ENCODE measurements at regions not wholly inside any gene's neighbourhood (a gene's known extent, or its start where the extent isn't known, plus 50 kb on each side); places are given as distances from the start of the nearest gene placed in this dataset.
"Not testable (repeated sequence)": the region's sequence is repeated elsewhere in the genome, so short reads cannot be mapped to it uniquely, and the experiment has no call there.

- no peak for ATAC-seq
- no peak for DNase-seq (ENCODE audit: low spot score)
Observed at GRCh38 chr10:8305876-8306652, 251.6 kb downstream of the GATA3 start.

DNA sequence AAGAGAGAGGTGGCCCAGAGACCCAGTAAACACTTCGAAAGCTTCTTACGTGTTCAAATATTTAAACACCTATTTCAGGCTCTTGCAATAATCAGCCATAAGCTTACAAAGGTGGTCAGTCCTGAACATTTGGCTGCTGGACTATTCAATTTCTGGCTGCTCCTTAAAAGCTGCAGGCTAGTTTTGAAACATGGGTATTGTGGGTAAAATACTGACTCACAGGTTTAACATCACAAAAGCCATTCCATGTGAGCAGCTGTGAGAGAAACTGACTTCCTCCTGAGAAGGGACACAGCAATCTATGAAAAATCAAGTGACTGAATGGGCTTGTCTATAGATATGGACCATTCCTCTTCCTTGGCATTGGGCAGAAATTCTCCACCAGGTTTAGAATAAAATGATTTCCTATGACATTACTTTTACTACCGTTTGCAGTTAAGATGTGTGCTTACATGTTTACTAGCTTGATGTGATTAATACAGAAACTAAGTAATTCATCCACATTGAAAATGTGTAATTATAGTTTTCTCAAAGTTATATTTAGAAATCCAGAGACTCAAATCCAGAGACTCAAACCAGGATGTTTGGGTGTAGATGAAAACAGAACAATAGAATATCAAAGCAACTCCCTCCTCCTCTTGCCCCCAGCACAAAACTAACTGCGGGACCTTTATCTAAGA is 252.3 kb downstream of the GATA3 start:
- DNase-seq (ENCODE audit: low spot score) = no peak
- ATAC-seq = no peak

- ATAC-seq (no peak), DNase-seq (ENCODE audit: low spot score) (no peak)
Observed at GRCh38 chr10:8310930-8311329, 256.4 kb downstream of the GATA3 start.

GRCh38 chr10:8311526-8312070 is 257.1 kb downstream of the GATA3 start:
- ATAC-seq = no peak
- no peak for DNase-seq (ENCODE audit: low spot score)

GRCh38 chr10:8312079-8312478 is 257.6 kb downstream of the GATA3 start:
- no peak for ATAC-seq
- no peak for DNase-seq (ENCODE audit: low spot score)

DNA sequence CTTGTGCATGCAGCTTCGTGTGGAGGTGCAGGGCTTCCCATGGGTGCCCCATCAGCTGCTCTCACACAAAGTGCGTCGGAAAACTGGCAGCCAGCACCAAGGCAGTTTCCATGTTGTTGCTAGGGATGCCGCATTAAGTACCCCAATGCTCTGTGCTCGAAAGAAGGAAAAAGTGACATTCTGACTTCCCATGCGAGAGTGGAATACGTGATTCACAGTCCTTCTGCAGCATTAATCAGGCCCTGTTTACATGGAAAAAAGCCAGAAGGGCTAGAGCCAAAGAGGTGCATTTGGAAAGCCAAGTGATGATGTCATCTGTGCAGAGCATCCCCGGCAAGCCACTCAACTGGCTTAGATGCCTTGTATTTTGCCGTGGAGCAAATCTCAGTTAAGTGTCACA is 258.3 kb downstream of the GATA3 start:
- ATAC-seq = no peak

DNA sequence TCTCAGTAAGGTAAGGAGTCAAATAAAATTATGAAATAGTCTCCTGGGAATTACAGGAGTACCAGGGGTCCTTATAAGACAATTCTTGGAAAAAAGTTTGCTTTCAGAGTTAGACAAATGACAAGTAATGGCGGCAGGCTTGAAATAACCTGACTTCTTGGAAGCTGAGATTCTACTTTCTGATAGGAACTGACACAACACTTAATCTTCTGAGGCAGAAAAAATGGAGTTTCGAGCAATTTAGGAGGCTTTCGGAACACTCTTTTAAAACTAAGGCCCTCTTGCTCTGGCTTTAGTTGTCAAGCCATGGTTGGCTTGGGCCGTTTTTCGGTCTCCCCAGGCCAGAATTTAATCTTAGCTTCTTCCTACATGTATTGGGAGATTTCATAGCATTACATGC is 260.0 kb downstream of the GATA3 start:
- ATAC-seq = no peak
- no peak for DNase-seq (ENCODE audit: low spot score)

More for the DNA sequence above, 258.3 kb downstream of the GATA3 start:
- no peak for DNase-seq (ENCODE audit: low spot score)

GRCh38 chr10:8315619-8316021 is 261.1 kb downstream of the GATA3 start:
- DNase-seq (ENCODE audit: low spot score) (no peak), ATAC-seq (no peak)

DNA sequence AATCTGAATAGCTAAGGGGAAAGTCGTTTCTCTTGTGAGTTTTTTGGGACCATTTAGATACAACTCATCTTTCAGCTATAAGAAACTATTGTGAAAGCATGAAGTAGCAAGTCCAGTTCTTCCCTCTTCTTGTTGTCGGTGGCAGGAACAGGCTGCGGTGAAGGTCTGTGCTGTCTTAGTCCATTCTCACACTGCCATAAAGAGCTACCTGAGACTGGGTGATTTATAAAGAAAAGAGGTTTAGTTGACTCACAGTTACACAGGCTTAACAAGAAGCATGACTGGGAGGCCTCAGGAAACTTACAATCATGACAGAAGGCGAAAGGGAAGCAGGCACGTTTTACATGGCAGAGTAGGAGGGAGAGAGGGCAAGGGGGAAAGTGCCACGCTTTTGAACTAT is 261.8 kb downstream of the GATA3 start:
- no peak for ATAC-seq
- DNase-seq (ENCODE audit: low spot score) = no peak

GRCh38 chr10:8318429-8318828 is 263.9 kb downstream of the GATA3 start:
- not testable (repeated sequence) for ATAC-seq; DNase-seq (ENCODE audit: low spot score)

GRCh38 chr10:8318956-8319355 is 264.5 kb downstream of the GATA3 start:
- no peak for ATAC-seq
- DNase-seq (ENCODE audit: low spot score) = no peak

DNA sequence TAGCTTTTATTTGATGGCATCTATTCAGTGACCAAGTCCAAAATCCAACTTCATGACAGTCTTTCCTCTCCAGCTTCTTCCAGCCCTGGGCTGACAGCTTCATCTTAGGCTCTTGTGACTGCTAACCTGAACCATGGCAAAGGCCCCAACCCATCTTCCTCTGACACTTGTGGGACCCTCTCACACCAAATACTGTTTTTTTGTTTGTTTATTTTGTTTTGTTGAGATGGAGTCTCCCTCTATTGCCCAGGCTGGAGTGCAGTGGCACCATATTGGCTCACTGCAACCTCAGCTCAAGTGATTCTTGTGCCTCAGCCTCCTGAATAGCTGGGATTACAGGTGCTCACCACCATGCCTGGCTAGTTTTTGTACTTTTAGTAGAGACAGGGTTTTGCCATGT is 265.2 kb downstream of the GATA3 start:
- no peak for ATAC-seq
- no peak for DNase-seq (ENCODE audit: low spot score)

DNA sequence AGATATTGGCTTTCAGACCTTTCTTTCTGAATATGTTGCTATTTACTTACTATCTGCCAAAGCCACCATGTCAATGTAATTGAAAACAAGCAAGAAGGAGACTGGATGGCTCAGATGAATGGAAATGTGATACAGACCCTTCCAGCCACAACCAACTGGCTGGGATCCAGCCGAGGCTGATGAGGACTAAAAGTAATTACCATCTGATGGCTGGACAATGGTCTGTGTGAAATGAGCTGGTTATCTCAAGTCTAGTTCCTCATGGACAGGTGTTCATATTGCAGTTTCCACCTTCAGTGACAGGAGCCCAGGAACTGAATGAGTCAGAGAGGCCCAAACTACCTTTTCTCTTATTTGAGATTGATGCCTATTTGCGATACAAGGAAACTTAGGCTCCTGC is 267.5 kb downstream of the GATA3 start:
- DNase-seq (ENCODE audit: low spot score) (no peak), ATAC-seq (no peak)

GRCh38 chr10:8323428-8324054 is 269.1 kb downstream of the GATA3 start:
- no peak for DNase-seq (ENCODE audit: low spot score)
- no peak for ATAC-seq

GRCh38 chr10:8325024-8325980 is 270.8 kb downstream of the GATA3 start:
- DNase-seq (ENCODE audit: low spot score) (no peak), ATAC-seq (no peak)

DNA sequence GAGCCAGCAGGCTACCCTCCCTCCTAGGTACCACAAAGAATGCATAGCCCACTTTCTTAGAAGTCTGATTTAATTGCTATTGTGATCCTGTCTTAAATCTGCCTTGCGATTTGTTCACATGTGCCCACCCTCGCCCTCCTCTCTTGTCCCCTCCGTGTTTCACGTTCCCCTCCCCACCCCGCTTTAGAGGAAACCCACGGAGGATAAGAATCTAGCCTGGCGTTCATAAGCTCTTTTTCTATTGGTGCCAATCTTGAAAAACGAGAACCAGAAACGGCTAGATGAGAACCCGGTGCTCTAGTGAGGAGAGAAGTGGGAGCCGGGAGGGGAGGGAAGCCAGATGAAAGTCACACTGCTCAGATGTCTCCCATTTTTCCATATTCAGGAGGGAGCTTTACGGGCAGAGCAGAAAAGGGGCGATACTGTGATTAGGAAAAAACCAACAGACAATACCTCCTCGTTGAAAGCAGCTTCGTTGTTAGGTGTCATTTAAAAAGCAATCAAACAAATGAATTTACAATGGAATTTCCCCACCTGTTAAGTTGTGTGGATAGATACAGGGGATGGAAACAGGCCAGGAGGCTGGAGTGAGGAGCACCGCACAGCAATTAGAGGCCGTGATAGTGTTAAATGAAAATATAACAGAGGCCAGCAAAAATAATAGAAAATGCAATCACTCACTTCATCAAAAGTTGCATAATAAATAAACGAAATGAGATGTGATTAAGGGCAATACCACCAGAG is 272.1 kb downstream of the GATA3 start:
- ATAC-seq = no peak

GRCh38 chr10:8327140-8327423 is 272.6 kb downstream of the GATA3 start:
- DNase-seq (ENCODE audit: low spot score) (no peak), ATAC-seq (no peak)

More for the DNA sequence above, 272.1 kb downstream of the GATA3 start:
- no peak for DNase-seq (ENCODE audit: low spot score)

GRCh38 chr10:8331387-8331786 is 276.9 kb downstream of the GATA3 start:
- ATAC-seq (no peak), DNase-seq (ENCODE audit: low spot score) (no peak)

GRCh38 chr10:8331896-8332729 is 277.6 kb downstream of the GATA3 start:
- ATAC-seq (peak; percentile 52), DNase-seq (ENCODE audit: low spot score) (no peak)

Data from left lobe of liver (tissue), 2 donors.